ENCODE measurements at regions not wholly inside any gene's neighbourhood (a gene's known extent, or its start where the extent isn't known, plus 50 kb on each side); places are given as distances from the start of the nearest gene placed in this dataset.

- Histone ChIP-seq H2BK20ac (ENCODE audit: low read depth, low read length, poor library complexity, severe bottlenecking) (no peak overlapping the region), H2BK5ac (ENCODE audit: insufficient read length, low read length) (no peak overlapping the region), H3K4me1 (ENCODE audit: insufficient read depth, low read length) (0 out of 2 replicates have a peak, but pooled peaks cover 2% of the 10 kb centered on the region), H4K91ac (ENCODE audit: insufficient read length, low read depth, low read length) (no peak overlapping the region), H3K27ac (ENCODE audit: insufficient read length, low read depth, low read length) (no peak overlapping the region), H3K9ac (ENCODE audit: extremely low read depth, insufficient read length, low read length) (no peak overlapping the region), H4K8ac (replicated peaks; ENCODE audit: insufficient read length, low read depth, low read length) (no peak overlapping the region), H3K23ac (ENCODE audit: insufficient read length, low read depth, low read length) (no peak overlapping the region), H3K79me1 (ENCODE audit: insufficient read depth, low read depth, low read length, poor library complexity, severe bottlenecking) (no peaks in the 10 kb centered on the region), H4K20me1 (ENCODE audit: control insufficient read depth, insufficient read depth, insufficient read length) (no peaks in the 10 kb centered on the region), H3K27me3 (ENCODE audit: insufficient read depth, low read length) (no peaks in the 10 kb centered on the region; the same call in 1 of the 2 replicates), H2BK12ac (ENCODE audit: insufficient read length, low read depth, low read length) (no peak overlapping the region), H3K9me3 (ENCODE audit: control insufficient read depth, low read depth, low read length) (no peaks in the 10 kb centered on the region), H2AK5ac (ENCODE audit: insufficient read length, low read length) (no peak overlapping the region), H3K18ac (ENCODE audit: insufficient read length, low read depth, low read length) (no peak overlapping the region), H4K5ac (ENCODE audit: insufficient read length, low read depth, low read length) (no peak overlapping the region), H3K4ac (ENCODE audit: low read depth, low read length) (no peak overlapping the region), H3K14ac (ENCODE audit: insufficient read depth, low read length) (no peak overlapping the region), H3K79me2 (ENCODE audit: insufficient read depth, low read length) (no peaks in the 10 kb centered on the region), H3K56ac (ENCODE audit: insufficient read length, low read depth, low read length) (no peak overlapping the region), H3K4me2 (ENCODE audit: insufficient read depth, insufficient read length, low read length) (no peak overlapping the region), H3T11ph (ENCODE audit: low read length) (no peak overlapping the region), H2AFZ (ENCODE audit: low read length) (no peak overlapping the region), H2BK120ac (ENCODE audit: low read depth, low read length, poor library complexity, severe bottlenecking) (no peak overlapping the region), H2BK15ac (ENCODE audit: low read depth, low read length) (no peak overlapping the region), H3K23me2 (ENCODE audit: insufficient read length, low read depth, low read length, poor library complexity, severe bottlenecking) (no peaks in the 10 kb centered on the region)
- H3K27me3 Mint-ChIP-seq (ENCODE audit: low read depth), result peaks cover 79% of the 10 kb centered on the region
- no peak for TF ChIP-seq CTCF (conservative IDR thresholded peaks at IDR 0.05)
- H3K9me3 Mint-ChIP-seq, result no peaks in the 10 kb centered on the region; a peak in 1 of 5 replicates
- no peak overlapping the region for H3K4me3 Mint-ChIP-seq
- H3K4me1 Mint-ChIP-seq, result peaks cover 12 to 14% of the 10 kb centered on the region in 2 experiments
- H3K36me3 Mint-ChIP-seq (ENCODE audit: insufficient read depth in 1 of 3, low read depth in 3 of 3), result no peaks in the 10 kb centered on the region
- no peak for DNase-seq
- WGBS (ENCODE audit: extremely low coverage, insufficient read length, low lambda C conversion rate), result no CpG with 5 or more reads among the region's 5 CpGs
- H3K27ac Mint-ChIP-seq, result no peak overlapping the region
Observed at GRCh38 chr20:22465622-22466446, 118.5 kb downstream of the FOXA2 start.

All from H9 (cell line).